HCT116 (cell line): ENCODE measurements at regions not wholly inside any gene's neighbourhood (a gene's known extent, or its start where the extent isn't known, plus 50 kb on each side); places are given as distances from the start of the nearest gene placed in this dataset.

Experiments used
- EGR1 ChIP-seq: IDR thresholded peaks from 2 replicates; pipeline ENCODE4 v1.6.1; 2012; ENCODE audit warnings: low read depth
- EZH2 ChIP-seq: fragments of 200-600 bp; sonication (generic); IDR thresholded peaks from 2 replicates; pipeline ENCODE4 v1.6.1; 2017; ENCODE audit warnings: antibody characterized with exemption, mixed run types
- POLR2A ChIP-seq: IDR thresholded peaks from 2 replicates; pipeline ENCODE4 v1.7.0; 2011; ENCODE audit warnings: borderline replicate concordance; ENCODE audit not compliant: insufficient read depth, insufficient read length; ENCODE audit errors: extremely low read depth
- POLR2AphosphoS5 ChIP-seq: IDR thresholded peaks from 2 replicates; pipeline ENCODE4 v1.6.1; 2011; ENCODE audit warnings: mild to moderate bottlenecking, low read depth, low read length, moderate library complexity
- RAD21 ChIP-seq: IDR thresholded peaks from 2 replicates; pipeline ENCODE4 v1.6.1; 2012; ENCODE audit warnings: low read depth, mild to moderate bottlenecking
- SP1 ChIP-seq: IDR thresholded peaks from 2 replicates; pipeline ENCODE4 v1.6.1; 2012; ENCODE audit warnings: low read depth
- TCF7L2 ChIP-seq: IDR thresholded peaks from 2 replicates; pipeline ENCODE4 v1.7.0; 2011; ENCODE audit warnings: borderline replicate concordance, inconsistent platforms; ENCODE audit not compliant: insufficient read depth, insufficient read length; ENCODE audit errors: extremely low read depth
- YY1 ChIP-seq: IDR thresholded peaks from 2 replicates; pipeline ENCODE4 v1.6.1; 2011; ENCODE audit warnings: low read length, low read depth, moderate library complexity, mild to moderate bottlenecking; ENCODE audit not compliant: insufficient replicate concordance; ENCODE audit errors: extremely low read depth
- TF ChIP-seq, protein P1 (sequence below), 3 experiments: fragments of 200-600 bp in 1 of 3; sonication (generic) in 1 of 3; IDR thresholded peaks in 2 of 3; conservative IDR thresholded peaks in 1 of 3; 2 replicates each; pipeline ENCODE4 v1.5.1; 2012 to 2017; ENCODE audit warnings: low read depth in 2 of 3, low read length in 2 of 3, antibody characterized with exemption in 1 of 3, borderline replicate concordance in 1 of 3, control low read depth in 1 of 3, mild to moderate bottlenecking in 1 of 3, mixed read lengths in 1 of 3, mixed run types in 1 of 3, moderate library complexity in 1 of 3; ENCODE audit not compliant: insufficient read depth in 1 of 3
- TF ChIP-seq, protein P2 (sequence below): IDR thresholded peaks from 2 replicates; pipeline ENCODE4 v1.6.1; 2012
- TF ChIP-seq, protein P3 (sequence below): IDR thresholded peaks from 2 replicates; pipeline ENCODE4 v1.6.1; 2012

- TF ChIP-seq, protein P1, sequence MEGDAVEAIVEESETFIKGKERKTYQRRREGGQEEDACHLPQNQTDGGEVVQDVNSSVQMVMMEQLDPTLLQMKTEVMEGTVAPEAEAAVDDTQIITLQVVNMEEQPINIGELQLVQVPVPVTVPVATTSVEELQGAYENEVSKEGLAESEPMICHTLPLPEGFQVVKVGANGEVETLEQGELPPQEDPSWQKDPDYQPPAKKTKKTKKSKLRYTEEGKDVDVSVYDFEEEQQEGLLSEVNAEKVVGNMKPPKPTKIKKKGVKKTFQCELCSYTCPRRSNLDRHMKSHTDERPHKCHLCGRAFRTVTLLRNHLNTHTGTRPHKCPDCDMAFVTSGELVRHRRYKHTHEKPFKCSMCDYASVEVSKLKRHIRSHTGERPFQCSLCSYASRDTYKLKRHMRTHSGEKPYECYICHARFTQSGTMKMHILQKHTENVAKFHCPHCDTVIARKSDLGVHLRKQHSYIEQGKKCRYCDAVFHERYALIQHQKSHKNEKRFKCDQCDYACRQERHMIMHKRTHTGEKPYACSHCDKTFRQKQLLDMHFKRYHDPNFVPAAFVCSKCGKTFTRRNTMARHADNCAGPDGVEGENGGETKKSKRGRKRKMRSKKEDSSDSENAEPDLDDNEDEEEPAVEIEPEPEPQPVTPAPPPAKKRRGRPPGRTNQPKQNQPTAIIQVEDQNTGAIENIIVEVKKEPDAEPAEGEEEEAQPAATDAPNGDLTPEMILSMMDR (IDR thresholded peaks at IDR 0.05 in 2 of 3, conservative IDR thresholded peaks at IDR 0.05 in 1 of 3; ENCODE audit: borderline replicate concordance in 1 of 3, insufficient read depth in 1 of 3, low read depth in 2 of 3, low read length in 2 of 3): no peak
- no peak for TF ChIP-seq YY1
- no peak for TF ChIP-seq TCF7L2
- TF ChIP-seq, protein P2, sequence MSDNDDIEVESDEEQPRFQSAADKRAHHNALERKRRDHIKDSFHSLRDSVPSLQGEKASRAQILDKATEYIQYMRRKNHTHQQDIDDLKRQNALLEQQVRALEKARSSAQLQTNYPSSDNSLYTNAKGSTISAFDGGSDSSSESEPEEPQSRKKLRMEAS: no peak
- TF ChIP-seq POLR2AphosphoS5: no peak
- TF ChIP-seq EGR1: no peak
- TF ChIP-seq EZH2: no peak
- no peak for TF ChIP-seq RAD21
- TF ChIP-seq SP1: no peak
- no peak for TF ChIP-seq POLR2A
- TF ChIP-seq, protein P3, sequence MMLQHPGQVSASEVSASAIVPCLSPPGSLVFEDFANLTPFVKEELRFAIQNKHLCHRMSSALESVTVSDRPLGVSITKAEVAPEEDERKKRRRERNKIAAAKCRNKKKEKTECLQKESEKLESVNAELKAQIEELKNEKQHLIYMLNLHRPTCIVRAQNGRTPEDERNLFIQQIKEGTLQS: no peak
Measured at GRCh38 chr7:115478426-115478825, 552.1 kb downstream of the TFEC start.
